Activated gamma-delta T cell (primary cell): ENCODE measurements at regions not wholly inside any gene's neighbourhood (a gene's known extent, or its start where the extent isn't known, plus 50 kb on each side); places are given as distances from the start of the nearest gene placed in this dataset.

Experiments
- DNase-seq: peaks from one replicate; lab custom pipeline; 2025; lab: John Stamatoyannopoulos, UW

- DNase-seq = no peak
Measured at GRCh38 chr5:167880420-167880819, 411.0 kb upstream of the WWC1 start.

- DNase-seq = no peak
Measured at GRCh38 chr5:167881041-167881440, 410.4 kb upstream of the WWC1 start.

- no peak for DNase-seq
Measured at GRCh38 chr5:167886196-167886595, 405.2 kb upstream of the WWC1 start.

GRCh38 chr5:167888393-167888792 is 403.1 kb upstream of the WWC1 start:
- no peak for DNase-seq

- DNase-seq = no peak
Measured at GRCh38 chr5:167889276-167889675, 402.2 kb upstream of the WWC1 start.

- DNase-seq = no peak
Measured at GRCh38 chr5:167892352-167893115, 398.9 kb upstream of the WWC1 start.

- no peak for DNase-seq
Measured at GRCh38 chr5:167893271-167893670, 398.2 kb upstream of the WWC1 start.

- DNase-seq = no peak
Measured at GRCh38 chr5:167894631-167895472, 396.6 kb upstream of the WWC1 start.

- no peak for DNase-seq
Measured at GRCh38 chr5:167895899-167896659, 395.4 kb upstream of the WWC1 start.

GRCh38 chr5:167896814-167897213 is 394.6 kb upstream of the WWC1 start:
- DNase-seq = no peak

GRCh38 chr5:167897371-167897770 is 394.1 kb upstream of the WWC1 start:
- DNase-seq = no peak

- DNase-seq = no peak
Measured at GRCh38 chr5:167898361-167899042, 392.9 kb upstream of the WWC1 start.

- DNase-seq = no peak
Measured at GRCh38 chr5:167899490-167900070, 391.9 kb upstream of the WWC1 start.

- no peak for DNase-seq
Measured at GRCh38 chr5:167900340-167900935, 391.0 kb upstream of the WWC1 start.

- DNase-seq = no peak
Measured at GRCh38 chr5:167902298-167902697, 389.1 kb upstream of the WWC1 start.

GRCh38 chr5:167903243-167903642 is 388.2 kb upstream of the WWC1 start:
- no peak for DNase-seq

- no peak for DNase-seq
Measured at GRCh38 chr5:167903659-167904058, 387.8 kb upstream of the WWC1 start.

GRCh38 chr5:167905919-167906853 is 385.3 kb upstream of the WWC1 start:
- no peak for DNase-seq

GRCh38 chr5:167908606-167909005 is 382.8 kb upstream of the WWC1 start:
- no peak for DNase-seq
